WTC11 (cell line): ENCODE measurements at regions not wholly inside any gene's neighbourhood (a gene's known extent, or its start where the extent isn't known, plus 50 kb on each side); places are given as distances from the start of the nearest gene placed in this dataset.

Experiments
- ATAC-seq: fragments of 200-7000 bp; cut with Tn5 transposase; 2 replicates; pipeline ENCODE4 v1.10.0; 2021; ENCODE audit warnings: mild to moderate bottlenecking, moderate library complexity
- CTCF ChIA-PET: fragments of 300-600 bp; sonication (Branson Sonifier 250); formaldehyde crosslinking; loops from one replicate; lab custom pipeline; 2021; ENCODE audit warnings: antibody characterized with exemption; lab: Charles Lee
- POLR2A ChIA-PET: fragments of 350-600 bp; sonication (Branson Sonifier 250); formaldehyde crosslinking; loops from one replicate; lab custom pipeline; 2021; ENCODE audit warnings: antibody characterized with exemption; lab: Charles Lee
- DNase-seq: peaks from one replicate; pipeline ENCODE4 v3.0.0; 2021; ENCODE audit warnings: low spot score
- H3K27ac Mint-ChIP-seq: 2 replicates; pipeline ENCODE4 v1.8.0; 2021; ENCODE audit warnings: mixed read lengths
- H3K27me3 Mint-ChIP-seq: 2 replicates; pipeline ENCODE4 v1.8.0; 2021; ENCODE audit warnings: low read depth, mild to moderate bottlenecking, moderate library complexity, mixed read lengths
- H3K36me3 Mint-ChIP-seq: 2 replicates; pipeline ENCODE4 v1.8.0; 2021; ENCODE audit warnings: mixed read lengths
- H3K4me1 Mint-ChIP-seq: 2 replicates; pipeline ENCODE4 v1.8.0; 2022; ENCODE audit warnings: mixed read lengths
- H3K4me3 Mint-ChIP-seq: 2 replicates; pipeline ENCODE4 v1.8.0; 2021; ENCODE audit warnings: mild to moderate bottlenecking, moderate library complexity, mixed read lengths
- H3K9me3 Mint-ChIP-seq: 2 replicates; pipeline ENCODE4 v1.8.0; 2021; ENCODE audit warnings: mixed read lengths
- AFF4 ChIP-seq: sonication (generic); formaldehyde crosslinking; IDR thresholded peaks from 2 replicates; pipeline ENCODE4 v1.8.1; 2023; ENCODE audit warnings: mild to moderate bottlenecking, missing genetic modification reagents, borderline replicate concordance
- AR ChIP-seq: fragments of 250-450 bp; sonication (Bioruptor Pico); IDR thresholded peaks from 2 replicates; pipeline ENCODE4 v1.9.0; 2021; ENCODE audit warnings: mild to moderate bottlenecking
- ATF1 ChIP-seq: sonication (generic); formaldehyde crosslinking; IDR thresholded peaks from 2 replicates; pipeline ENCODE4 v1.8.1; 2023; ENCODE audit warnings: mild to moderate bottlenecking, moderate library complexity, missing genetic modification reagents
- ATF6 ChIP-seq: sonication (generic); formaldehyde crosslinking; IDR thresholded peaks from 2 replicates; pipeline ENCODE4 v1.8.1; 2023; ENCODE audit warnings: mild to moderate bottlenecking, missing genetic modification reagents
- CREM ChIP-seq: sonication (generic); formaldehyde crosslinking; IDR thresholded peaks from 2 replicates; pipeline ENCODE4 v1.8.1; 2022; ENCODE audit warnings: mild to moderate bottlenecking, missing genetic modification reagents, moderate library complexity
- GABPB1 ChIP-seq: sonication (generic); formaldehyde crosslinking; IDR thresholded peaks from 2 replicates; pipeline ENCODE4 v1.8.1; 2023; ENCODE audit warnings: mild to moderate bottlenecking, missing genetic modification reagents
- NFATC4 ChIP-seq: fragments of 250-450 bp; sonication (Bioruptor Pico); IDR thresholded peaks from 2 replicates; pipeline ENCODE4 v1.9.0; 2021; ENCODE audit warnings: mild to moderate bottlenecking
- NFYB ChIP-seq: sonication (generic); formaldehyde crosslinking; conservative IDR thresholded peaks from 2 replicates; pipeline ENCODE4 v1.8.0; 2022; ENCODE audit warnings: low read depth, missing genetic modification reagents
- SMAD4 ChIP-seq: sonication (generic); formaldehyde crosslinking; IDR thresholded peaks from 2 replicates; pipeline ENCODE4 v1.8.0; 2022; ENCODE audit warnings: mild to moderate bottlenecking, missing genetic modification reagents
- STAT6 ChIP-seq: sonication (generic); formaldehyde crosslinking; conservative IDR thresholded peaks from 2 replicates; pipeline ENCODE4 v1.8.1; 2023; ENCODE audit warnings: mild to moderate bottlenecking, low read depth, missing genetic modification reagents, moderate library complexity
- TCF7 ChIP-seq: sonication (generic); formaldehyde crosslinking; IDR thresholded peaks from 2 replicates; pipeline ENCODE4 v1.8.0; 2022; ENCODE audit warnings: mild to moderate bottlenecking, low read depth, missing genetic modification reagents, moderate library complexity
- TEAD1 ChIP-seq: sonication (generic); formaldehyde crosslinking; IDR thresholded peaks from 2 replicates; pipeline ENCODE4 v1.8.0; 2022; ENCODE audit warnings: mild to moderate bottlenecking, missing genetic modification reagents
- ZNF232 ChIP-seq: sonication (generic); formaldehyde crosslinking; IDR thresholded peaks from 2 replicates; pipeline ENCODE4 v1.8.0; 2022; ENCODE audit warnings: mild to moderate bottlenecking, missing genetic modification reagents
- ZNF416 ChIP-seq: fragments of 250-450 bp; sonication (Bioruptor Pico); IDR thresholded peaks from 2 replicates; pipeline ENCODE4 v1.9.0; 2021; ENCODE audit warnings: mild to moderate bottlenecking, inconsistent platforms

GRCh38 chr2:12008425-12009061 is 262.1 kb downstream of the LPIN1 start:
- no peak for TF ChIP-seq AR (CRISPR knock-in tag)
- no peak for TF ChIP-seq ATF6 (CRISPR knock-in tag)
- TF ChIP-seq AFF4 (CRISPR knock-in tag) = no peak
- TF ChIP-seq NFATC4 (CRISPR knock-in tag) = no peak
- TF ChIP-seq NFYB (CRISPR knock-in tag) = no peak
- H3K4me1 Mint-ChIP-seq = peaks cover 19% of the 10 kb centered on the region
- peaks cover 4% of the 10 kb centered on the region; the same call in 1 of the 2 replicates for H3K9me3 Mint-ChIP-seq
- ATAC-seq (no peak), DNase-seq (no peak)
- no peaks in the 10 kb centered on the region for H3K36me3 Mint-ChIP-seq
- no peaks in the 10 kb centered on the region for H3K27me3 Mint-ChIP-seq
- POLR2A ChIA-PET = interaction anchor here (0.7 kb wide), 1 partner anchor 171 kb away, joined by 6 read pairs; no protein-coding TSS in a partner anchor
- H3K4me3 Mint-ChIP-seq = no peak overlapping the region
- CTCF ChIA-PET = no interaction called here
- no peak overlapping the region for H3K27ac Mint-ChIP-seq

GRCh38 chr2:12009323-12009905 is 263.0 kb downstream of the LPIN1 start:
- ATAC-seq (no peak), DNase-seq (no peak)
- H3K27ac Mint-ChIP-seq = no peak overlapping the region
- ChIA-PET CTCF (no interaction called here), POLR2A (no interaction called here)
- no peak overlapping the region for H3K4me3 Mint-ChIP-seq
- H3K9me3 Mint-ChIP-seq = peaks cover 4% of the 10 kb centered on the region; the same call in 1 of the 2 replicates
- no peaks in the 10 kb centered on the region for H3K27me3 Mint-ChIP-seq
- peaks cover 19% of the 10 kb centered on the region for H3K4me1 Mint-ChIP-seq
- TF ChIP-seq TCF7 (CRISPR knock-in tag) (no peak), ATF1 (CRISPR knock-in tag) (no peak), CREM (no peak), AFF4 (CRISPR knock-in tag) (no peak), TEAD1 (CRISPR knock-in tag) (no peak), SMAD4 (no peak), ZNF232 (CRISPR knock-in tag) (no peak), ZNF416 (no peak), STAT6 (CRISPR knock-in tag) (no peak), GABPB1 (CRISPR knock-in tag) (no peak)
- no peaks in the 10 kb centered on the region for H3K36me3 Mint-ChIP-seq
